ENCODE measurements at regions not wholly inside any gene's neighbourhood (a gene's known extent, or its start where the extent isn't known, plus 50 kb on each side); places are given as distances from the start of the nearest gene placed in this dataset.
A peak's percentile ranks its signal among the peaks of the same experiment; 100 is the strongest.

GRCh38 chr5:166677891-166678290, 1613.6 kb upstream of the WWC1 start:
- no peak for TF ChIP-seq EZH2 (IDR thresholded peaks at IDR 0.05; ENCODE audit: borderline replicate concordance, insufficient read depth, low read length, poor library complexity, severe bottlenecking)
- TF ChIP-seq POLR2AphosphoS5 (IDR thresholded peaks at IDR 0.05), result no peak
- TF ChIP-seq, protein P1, sequence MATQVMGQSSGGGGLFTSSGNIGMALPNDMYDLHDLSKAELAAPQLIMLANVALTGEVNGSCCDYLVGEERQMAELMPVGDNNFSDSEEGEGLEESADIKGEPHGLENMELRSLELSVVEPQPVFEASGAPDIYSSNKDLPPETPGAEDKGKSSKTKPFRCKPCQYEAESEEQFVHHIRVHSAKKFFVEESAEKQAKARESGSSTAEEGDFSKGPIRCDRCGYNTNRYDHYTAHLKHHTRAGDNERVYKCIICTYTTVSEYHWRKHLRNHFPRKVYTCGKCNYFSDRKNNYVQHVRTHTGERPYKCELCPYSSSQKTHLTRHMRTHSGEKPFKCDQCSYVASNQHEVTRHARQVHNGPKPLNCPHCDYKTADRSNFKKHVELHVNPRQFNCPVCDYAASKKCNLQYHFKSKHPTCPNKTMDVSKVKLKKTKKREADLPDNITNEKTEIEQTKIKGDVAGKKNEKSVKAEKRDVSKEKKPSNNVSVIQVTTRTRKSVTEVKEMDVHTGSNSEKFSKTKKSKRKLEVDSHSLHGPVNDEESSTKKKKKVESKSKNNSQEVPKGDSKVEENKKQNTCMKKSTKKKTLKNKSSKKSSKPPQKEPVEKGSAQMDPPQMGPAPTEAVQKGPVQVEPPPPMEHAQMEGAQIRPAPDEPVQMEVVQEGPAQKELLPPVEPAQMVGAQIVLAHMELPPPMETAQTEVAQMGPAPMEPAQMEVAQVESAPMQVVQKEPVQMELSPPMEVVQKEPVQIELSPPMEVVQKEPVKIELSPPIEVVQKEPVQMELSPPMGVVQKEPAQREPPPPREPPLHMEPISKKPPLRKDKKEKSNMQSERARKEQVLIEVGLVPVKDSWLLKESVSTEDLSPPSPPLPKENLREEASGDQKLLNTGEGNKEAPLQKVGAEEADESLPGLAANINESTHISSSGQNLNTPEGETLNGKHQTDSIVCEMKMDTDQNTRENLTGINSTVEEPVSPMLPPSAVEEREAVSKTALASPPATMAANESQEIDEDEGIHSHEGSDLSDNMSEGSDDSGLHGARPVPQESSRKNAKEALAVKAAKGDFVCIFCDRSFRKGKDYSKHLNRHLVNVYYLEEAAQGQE (IDR thresholded peaks at IDR 0.05; ENCODE audit: borderline replicate concordance), result no peak
- no peak for TF ChIP-seq RAD21 (conservative IDR thresholded peaks at IDR 0.05)
- no peak for TF ChIP-seq TAF1 (IDR thresholded peaks at IDR 0.05; ENCODE audit: low read depth)
- no peak for TF ChIP-seq MXI1 (conservative IDR thresholded peaks at IDR 0.05; ENCODE audit: poor library complexity, severe bottlenecking)
- no peak for TF ChIP-seq EP300 (conservative IDR thresholded peaks at IDR 0.05; ENCODE audit: poor library complexity, severe bottlenecking)
- TF ChIP-seq, protein P2, sequence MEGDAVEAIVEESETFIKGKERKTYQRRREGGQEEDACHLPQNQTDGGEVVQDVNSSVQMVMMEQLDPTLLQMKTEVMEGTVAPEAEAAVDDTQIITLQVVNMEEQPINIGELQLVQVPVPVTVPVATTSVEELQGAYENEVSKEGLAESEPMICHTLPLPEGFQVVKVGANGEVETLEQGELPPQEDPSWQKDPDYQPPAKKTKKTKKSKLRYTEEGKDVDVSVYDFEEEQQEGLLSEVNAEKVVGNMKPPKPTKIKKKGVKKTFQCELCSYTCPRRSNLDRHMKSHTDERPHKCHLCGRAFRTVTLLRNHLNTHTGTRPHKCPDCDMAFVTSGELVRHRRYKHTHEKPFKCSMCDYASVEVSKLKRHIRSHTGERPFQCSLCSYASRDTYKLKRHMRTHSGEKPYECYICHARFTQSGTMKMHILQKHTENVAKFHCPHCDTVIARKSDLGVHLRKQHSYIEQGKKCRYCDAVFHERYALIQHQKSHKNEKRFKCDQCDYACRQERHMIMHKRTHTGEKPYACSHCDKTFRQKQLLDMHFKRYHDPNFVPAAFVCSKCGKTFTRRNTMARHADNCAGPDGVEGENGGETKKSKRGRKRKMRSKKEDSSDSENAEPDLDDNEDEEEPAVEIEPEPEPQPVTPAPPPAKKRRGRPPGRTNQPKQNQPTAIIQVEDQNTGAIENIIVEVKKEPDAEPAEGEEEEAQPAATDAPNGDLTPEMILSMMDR (IDR thresholded peaks at IDR 0.05; ENCODE audit: poor library complexity, severe bottlenecking), result no peak
- no peak for TF ChIP-seq SMC3 (conservative IDR thresholded peaks at IDR 0.05; ENCODE audit: poor library complexity)

DNA sequence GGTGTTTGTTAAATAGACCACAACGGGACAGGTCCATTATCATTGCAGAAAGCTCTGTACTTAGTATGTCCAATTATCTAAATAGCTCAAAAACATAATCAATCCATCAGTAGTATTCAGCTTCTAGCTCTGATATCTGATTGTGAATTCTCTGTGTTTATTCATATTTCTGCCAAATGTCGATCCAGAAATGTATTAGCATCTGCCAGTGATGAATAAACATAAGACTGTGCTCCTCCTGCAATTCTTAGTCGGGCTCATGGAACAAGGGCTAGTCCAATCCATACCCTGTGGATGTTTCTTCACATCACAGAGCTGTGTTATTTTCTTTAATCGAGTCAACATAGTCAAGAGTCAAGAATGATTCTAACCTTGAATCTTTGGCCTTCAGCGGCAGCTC, 1612.1 kb upstream of the WWC1 start:
- Histone ChIP-seq H3K27ac (ENCODE audit: low read length) (no peak overlapping the region), H3F3A (ENCODE audit: insufficient read depth, low read length, poor library complexity, severe bottlenecking) (no peaks in the 10 kb centered on the region), H2AFZ (ENCODE audit: low read depth, low read length) (no peak overlapping the region), H4K20me1 (ENCODE audit: insufficient read depth) (no peaks in the 10 kb centered on the region), H3K9me3 (ENCODE audit: low read length) (no peaks in the 10 kb centered on the region), H3K9me2 (ENCODE audit: insufficient read depth, low read length) (no peaks in the 10 kb centered on the region), H3K27me3 (ENCODE audit: insufficient read depth, low read depth, low read length) (no peaks in the 10 kb centered on the region), H3K9ac (ENCODE audit: low read length) (no peak overlapping the region), H3K4me3 (ENCODE audit: low read length) (no peak overlapping the region), H3K4me2 (ENCODE audit: low read length) (no peak overlapping the region), H3K36me3 (ENCODE audit: insufficient read depth, low read length) (no peaks in the 10 kb centered on the region), H3K79me2 (replicated peaks; ENCODE audit: insufficient read depth, low read length) (no peaks in the 10 kb centered on the region)
- TF ChIP-seq EP300 (conservative IDR thresholded peaks at IDR 0.05; ENCODE audit: poor library complexity, severe bottlenecking) (peak; percentile 21), RAD21 (conservative IDR thresholded peaks at IDR 0.05) (no peak)
- TF ChIP-seq, protein P2 (IDR thresholded peaks at IDR 0.05; ENCODE audit: poor library complexity, severe bottlenecking), result no peak
- TF ChIP-seq, protein P1 (IDR thresholded peaks at IDR 0.05; ENCODE audit: borderline replicate concordance), result no peak

More at GRCh38 chr5:166677891-166678290, 1613.6 kb upstream of the WWC1 start:
- no peak overlapping the region for H3K9ac ChIP-seq (ENCODE audit: low read length)
- H3K9me2 ChIP-seq (ENCODE audit: insufficient read depth, low read length), result no peaks in the 10 kb centered on the region
- H3K36me3 ChIP-seq (ENCODE audit: insufficient read depth, low read length), result no peaks in the 10 kb centered on the region
- H3K9me3 ChIP-seq (ENCODE audit: low read length), result no peaks in the 10 kb centered on the region
- H2AFZ ChIP-seq (ENCODE audit: low read depth, low read length), result no peak overlapping the region
- no peaks in the 10 kb centered on the region for H3F3A ChIP-seq (ENCODE audit: insufficient read depth, low read length, poor library complexity, severe bottlenecking)
- H3K4me2 ChIP-seq (ENCODE audit: low read length), result no peak overlapping the region
- H3K27ac ChIP-seq (ENCODE audit: low read length), result no peak overlapping the region
- no peak overlapping the region for H3K4me3 ChIP-seq (ENCODE audit: low read length)
- no peaks in the 10 kb centered on the region for H3K27me3 ChIP-seq (ENCODE audit: insufficient read depth, low read depth, low read length)
- H4K20me1 ChIP-seq (ENCODE audit: insufficient read depth), result no peaks in the 10 kb centered on the region
- no peaks in the 10 kb centered on the region for H3K79me2 ChIP-seq (replicated peaks; ENCODE audit: insufficient read depth, low read length)
